ENCODE measurements at regions not wholly inside any gene's neighbourhood (a gene's known extent, or its start where the extent isn't known, plus 50 kb on each side); places are given as distances from the start of the nearest gene placed in this dataset.

- no peak overlapping the region for H3K27ac ChIP-seq
- TF ChIP-seq, protein P1, sequence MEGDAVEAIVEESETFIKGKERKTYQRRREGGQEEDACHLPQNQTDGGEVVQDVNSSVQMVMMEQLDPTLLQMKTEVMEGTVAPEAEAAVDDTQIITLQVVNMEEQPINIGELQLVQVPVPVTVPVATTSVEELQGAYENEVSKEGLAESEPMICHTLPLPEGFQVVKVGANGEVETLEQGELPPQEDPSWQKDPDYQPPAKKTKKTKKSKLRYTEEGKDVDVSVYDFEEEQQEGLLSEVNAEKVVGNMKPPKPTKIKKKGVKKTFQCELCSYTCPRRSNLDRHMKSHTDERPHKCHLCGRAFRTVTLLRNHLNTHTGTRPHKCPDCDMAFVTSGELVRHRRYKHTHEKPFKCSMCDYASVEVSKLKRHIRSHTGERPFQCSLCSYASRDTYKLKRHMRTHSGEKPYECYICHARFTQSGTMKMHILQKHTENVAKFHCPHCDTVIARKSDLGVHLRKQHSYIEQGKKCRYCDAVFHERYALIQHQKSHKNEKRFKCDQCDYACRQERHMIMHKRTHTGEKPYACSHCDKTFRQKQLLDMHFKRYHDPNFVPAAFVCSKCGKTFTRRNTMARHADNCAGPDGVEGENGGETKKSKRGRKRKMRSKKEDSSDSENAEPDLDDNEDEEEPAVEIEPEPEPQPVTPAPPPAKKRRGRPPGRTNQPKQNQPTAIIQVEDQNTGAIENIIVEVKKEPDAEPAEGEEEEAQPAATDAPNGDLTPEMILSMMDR (conservative IDR thresholded peaks at IDR 0.05): peak; percentile 27
- TF ChIP-seq ZFX (IDR thresholded peaks at IDR 0.05): no peak
These were observed 174.6 kb upstream of the LSM14A start for GRCh38 chr19:33997690-33998089.

GRCh38 chr19:33998302-33998701 is 174.0 kb upstream of the LSM14A start:
- no peak for TF ChIP-seq ZFX (IDR thresholded peaks at IDR 0.05)
- TF ChIP-seq, protein P1 (conservative IDR thresholded peaks at IDR 0.05): no peak
- no peak overlapping the region for H3K27ac ChIP-seq

GRCh38 chr19:33998739-33999345 is 173.5 kb upstream of the LSM14A start:
- no peak overlapping the region for H3K27ac ChIP-seq
- TF ChIP-seq, protein P1 (conservative IDR thresholded peaks at IDR 0.05): peak; percentile 79
- no peak for TF ChIP-seq ZFX (IDR thresholded peaks at IDR 0.05)

DNA sequence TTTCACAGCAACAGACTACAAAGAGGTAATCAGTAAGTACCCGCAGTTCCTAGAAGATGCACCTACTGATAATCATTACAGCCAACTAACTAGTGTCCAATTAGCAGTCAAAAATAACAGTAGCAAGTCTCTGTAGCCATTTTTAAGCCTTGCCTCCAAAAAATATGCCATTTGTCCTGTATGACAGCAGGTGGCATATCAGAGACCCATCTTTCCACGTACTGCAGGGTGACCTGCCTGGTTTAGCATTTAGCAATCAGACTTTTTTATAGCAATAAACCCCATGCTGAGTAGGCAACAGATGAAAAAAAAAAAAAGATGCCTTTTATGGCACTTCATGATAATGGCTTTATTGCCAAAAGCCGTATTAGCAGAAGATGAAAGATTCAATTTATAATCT is 155.3 kb upstream of the LSM14A start:
- H3K27ac ChIP-seq: no peak overlapping the region
- no peak for TF ChIP-seq ZFX (IDR thresholded peaks at IDR 0.05)
- TF ChIP-seq, protein P1 (conservative IDR thresholded peaks at IDR 0.05): peak; percentile 39

GRCh38 chr19:34017601-34018000 is 154.7 kb upstream of the LSM14A start:
- no peak for TF ChIP-seq ZFX (IDR thresholded peaks at IDR 0.05)
- TF ChIP-seq, protein P1 (conservative IDR thresholded peaks at IDR 0.05): no peak; the same call in 1 of the 2 replicates
- no peak overlapping the region for H3K27ac ChIP-seq

GRCh38 chr19:34018546-34018945 is 153.8 kb upstream of the LSM14A start:
- no peak overlapping the region for H3K27ac ChIP-seq
- TF ChIP-seq, protein P1 (conservative IDR thresholded peaks at IDR 0.05): no peak
- no peak for TF ChIP-seq ZFX (IDR thresholded peaks at IDR 0.05)

DNA sequence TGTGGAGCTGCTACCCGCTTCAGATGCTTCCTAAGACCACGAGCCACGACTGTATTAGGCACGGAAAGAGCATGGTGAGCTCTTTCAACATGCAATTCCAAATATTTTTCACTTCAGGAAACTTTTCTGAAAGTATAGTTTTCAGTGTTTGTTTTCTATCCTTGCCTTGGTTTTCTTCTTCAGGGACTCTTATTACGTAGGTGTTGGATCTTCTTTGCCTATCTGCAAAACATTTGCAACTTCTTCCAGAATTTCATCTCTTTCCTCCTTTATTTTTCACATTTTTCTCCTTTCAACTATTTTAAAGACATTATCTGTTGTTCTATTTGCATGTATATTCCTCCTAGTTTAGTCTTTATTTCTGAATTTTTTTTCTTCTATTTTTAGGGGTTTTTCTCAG is 148.9 kb upstream of the LSM14A start:
- TF ChIP-seq ZFX (IDR thresholded peaks at IDR 0.05): no peak
- TF ChIP-seq, protein P1 (conservative IDR thresholded peaks at IDR 0.05): no peak
- no peak overlapping the region for H3K27ac ChIP-seq
